Mesendoderm (in vitro differentiated cells): ENCODE measurements at regions not wholly inside any gene's neighbourhood (a gene's known extent, or its start where the extent isn't known, plus 50 kb on each side); places are given as distances from the start of the nearest gene placed in this dataset.

Experiments used
- DNase-seq: peaks from one replicate; pipeline ENCODE4 v3.0.0; 2013
- H2AK5ac ChIP-seq: 2 replicates; pipeline ENCODE4 v1.6.1; 2013; ENCODE audit warnings: low read length, inconsistent platforms
- H2BK120ac ChIP-seq: 2 replicates; pipeline ENCODE4 v1.6.1; 2013; ENCODE audit warnings: low read depth, mild to moderate bottlenecking, low read length, moderate library complexity, mixed read lengths
- H2BK15ac ChIP-seq: replicated peaks from 2 replicates; pipeline ENCODE4 v1.6.1; 2013; ENCODE audit warnings: low read depth, mild to moderate bottlenecking, moderate library complexity
- H2BK5ac ChIP-seq: 2 replicates; pipeline ENCODE4 v1.6.1; 2013; ENCODE audit warnings: low read length, inconsistent platforms
- H3K18ac ChIP-seq: 2 replicates; pipeline ENCODE4 v1.6.1; 2013; ENCODE audit warnings: mild to moderate bottlenecking, low read length, mixed read lengths
- H3K23ac ChIP-seq: one replicate; pipeline ENCODE4 v1.6.1; 2013; ENCODE audit warnings: low read length
- H3K27ac ChIP-seq: 2 replicates; pipeline ENCODE4 v1.5.1; 2013; ENCODE audit warnings: low read depth, mild to moderate bottlenecking, inconsistent platforms, low read length, moderate library complexity
- H3K27me3 ChIP-seq: 2 replicates; pipeline ENCODE4 v1.6.1; 2013; ENCODE audit warnings: low read length, control low read depth, mild to moderate bottlenecking, inconsistent platforms; ENCODE audit not compliant: insufficient read depth, poor library complexity
- H3K36me3 ChIP-seq: 2 replicates; pipeline ENCODE4 v1.6.1; 2013; ENCODE audit warnings: low read length, inconsistent platforms; ENCODE audit not compliant: control insufficient read depth, insufficient read depth
- H3K4ac ChIP-seq: one replicate; pipeline ENCODE4 v1.6.1; 2013; ENCODE audit warnings: low read depth, mild to moderate bottlenecking, low read length, moderate library complexity
- H3K4me1 ChIP-seq: 2 replicates; pipeline ENCODE4 v1.6.1; 2013; ENCODE audit warnings: low read depth, low read length, inconsistent platforms; ENCODE audit not compliant: control insufficient read depth
- H3K4me2 ChIP-seq: 2 replicates; pipeline ENCODE4 v1.6.1; 2013; ENCODE audit warnings: low read length
- H3K4me3 ChIP-seq: 2 replicates; pipeline ENCODE4 v1.5.1; 2013; ENCODE audit warnings: mild to moderate bottlenecking, low read length
- H3K56ac ChIP-seq: one replicate; pipeline ENCODE4 v1.6.1; 2013; ENCODE audit warnings: low read length
- H3K79me1 ChIP-seq: 2 replicates; pipeline ENCODE4 v1.6.1; 2013; ENCODE audit warnings: low read length, inconsistent platforms
- H3K79me2 ChIP-seq: 2 replicates; pipeline ENCODE4 v1.6.1; 2013; ENCODE audit warnings: mild to moderate bottlenecking, low read length; ENCODE audit not compliant: control insufficient read depth, insufficient read depth
- H3K9ac ChIP-seq: 2 replicates; pipeline ENCODE4 v1.6.1; 2013; ENCODE audit warnings: low read length, inconsistent platforms
- H4K5ac ChIP-seq: one replicate; pipeline ENCODE4 v1.6.1; 2013; ENCODE audit warnings: low read length
- H4K8ac ChIP-seq: one replicate; pipeline ENCODE4 v1.6.1; 2013; ENCODE audit warnings: low read depth, mild to moderate bottlenecking, control low read depth, low read length, moderate library complexity
- WGBS: extraction: QIAGEN DNeasy Blood & Tissue Kit; methylation state at CpG from one replicate; pipeline ENCODE4 v1.1.7; 2013; ENCODE audit warnings: low lambda C conversion rate, missing lambda C conversion rate; ENCODE audit not compliant: insufficient coverage; ENCODE audit errors: extremely low coverage; 5-methylcytosine and 5-hydroxymethylcytosine counted together

DNA sequence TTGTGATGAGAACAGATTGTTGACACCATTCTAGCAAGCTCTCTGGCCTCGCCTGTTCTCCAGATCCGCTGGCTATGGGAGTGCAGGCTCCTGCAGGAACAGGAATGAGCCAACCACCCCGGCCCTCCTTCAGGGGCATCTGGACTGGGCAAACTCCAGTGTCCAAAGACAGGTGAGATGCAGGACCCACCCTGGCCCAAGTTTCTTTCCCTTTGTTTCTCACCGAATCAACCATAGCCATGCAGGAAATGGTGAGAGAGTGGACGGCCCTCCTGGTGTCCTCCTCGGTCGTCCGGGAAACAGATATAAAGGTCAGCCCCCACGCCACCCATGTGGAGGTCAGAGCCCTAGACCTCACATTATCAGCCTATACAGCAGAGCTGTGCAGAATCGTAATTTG is 108.6 kb upstream of the IRX2 start:
- no peaks in the 10 kb centered on the region for H3K27me3 ChIP-seq
- no peak overlapping the region for H3K27ac ChIP-seq
- no peaks in the 10 kb centered on the region for H3K79me2 ChIP-seq
- H2BK5ac ChIP-seq, result no peak overlapping the region
- no peaks in the 10 kb centered on the region for H3K36me3 ChIP-seq
- H3K56ac ChIP-seq, result no peak overlapping the region
- H3K4me3 ChIP-seq, result no peak overlapping the region
- no peak overlapping the region for H2AK5ac ChIP-seq
- H3K4ac ChIP-seq, result no peak overlapping the region
- no peak overlapping the region for H3K18ac ChIP-seq
- H3K9ac ChIP-seq, result no peak overlapping the region
- no peak overlapping the region for H3K23ac ChIP-seq
- no peak overlapping the region for H4K5ac ChIP-seq
- no peak overlapping the region for H4K8ac ChIP-seq
- no peak for DNase-seq
- no peak overlapping the region for H3K4me2 ChIP-seq
- H2BK120ac ChIP-seq, result no peak overlapping the region
- H3K79me1 ChIP-seq, result no peaks in the 10 kb centered on the region
- no peaks in the 10 kb centered on the region for H3K4me1 ChIP-seq
- no peak overlapping the region for H2BK15ac ChIP-seq
- no CpG with 5 or more reads among the region's 10 CpGs for WGBS

DNA sequence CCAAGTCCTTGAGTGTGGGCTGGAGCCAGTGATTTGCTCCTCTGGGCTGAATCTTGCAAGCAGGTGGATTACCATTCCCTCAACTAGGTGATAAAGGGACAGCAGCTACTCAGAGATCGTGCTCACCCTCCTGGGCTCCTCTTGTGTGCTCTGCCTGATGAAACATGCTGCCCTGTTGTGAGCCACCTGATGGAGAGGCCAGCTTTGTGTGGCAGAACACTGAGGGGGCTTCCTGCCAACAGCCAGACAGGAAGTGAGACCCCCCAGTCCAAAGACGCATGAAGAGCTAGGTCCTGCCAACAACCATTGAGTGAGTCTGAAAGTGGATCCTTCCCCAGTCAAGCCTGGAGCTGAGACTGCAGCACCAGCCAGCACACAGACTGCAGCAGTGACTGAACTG is 106.4 kb upstream of the IRX2 start:
- H2AK5ac ChIP-seq, result no peak overlapping the region
- H3K79me1 ChIP-seq, result no peaks in the 10 kb centered on the region
- no peaks in the 10 kb centered on the region for H3K27me3 ChIP-seq
- H3K4me2 ChIP-seq, result no peak overlapping the region
- no peak overlapping the region for H3K9ac ChIP-seq
- H3K79me2 ChIP-seq, result no peaks in the 10 kb centered on the region
- H3K18ac ChIP-seq, result no peak overlapping the region
- H3K4me1 ChIP-seq, result no peaks in the 10 kb centered on the region
- DNase-seq, result no peak
- no peak overlapping the region for H4K5ac ChIP-seq
- no peak overlapping the region for H3K56ac ChIP-seq
- no peak overlapping the region for H3K23ac ChIP-seq
- H2BK120ac ChIP-seq, result no peak overlapping the region
- WGBS, result no CpG with 5 or more reads among the region's 2 CpGs
- H3K36me3 ChIP-seq, result no peaks in the 10 kb centered on the region
- no peak overlapping the region for H3K27ac ChIP-seq
- no peak overlapping the region for H3K4ac ChIP-seq
- no peak overlapping the region for H4K8ac ChIP-seq
- H2BK15ac ChIP-seq, result no peak overlapping the region
- no peak overlapping the region for H3K4me3 ChIP-seq
- H2BK5ac ChIP-seq, result no peak overlapping the region

- H3K4me2 ChIP-seq, result no peak overlapping the region
- WGBS, result no CpG with 5 or more reads among the region's 13 CpGs
- no peaks in the 10 kb centered on the region for H3K4me1 ChIP-seq
- no peak overlapping the region for H4K5ac ChIP-seq
- no peaks in the 10 kb centered on the region for H3K27me3 ChIP-seq
- no peak overlapping the region for H3K23ac ChIP-seq
- no peak overlapping the region for H3K9ac ChIP-seq
- H3K4ac ChIP-seq, result no peak overlapping the region
- no peak overlapping the region for H2BK5ac ChIP-seq
- DNase-seq, result no peak
- no peak overlapping the region for H3K27ac ChIP-seq
- H3K4me3 ChIP-seq, result no peak overlapping the region
- H3K36me3 ChIP-seq, result no peaks in the 10 kb centered on the region
- no peaks in the 10 kb centered on the region for H3K79me2 ChIP-seq
- H3K56ac ChIP-seq, result no peak overlapping the region
- no peak overlapping the region for H2BK15ac ChIP-seq
- no peak overlapping the region for H2BK120ac ChIP-seq
- H2AK5ac ChIP-seq, result no peak overlapping the region
- H3K18ac ChIP-seq, result no peak overlapping the region
- no peaks in the 10 kb centered on the region for H3K79me1 ChIP-seq
- no peak overlapping the region for H4K8ac ChIP-seq
Observed at GRCh38 chr5:2856206-2856605, 104.7 kb upstream of the IRX2 start.

- Histone ChIP-seq H2BK5ac (no peak overlapping the region), H3K4ac (no peak overlapping the region), H3K79me1 (no peaks in the 10 kb centered on the region), H2BK120ac (no peak overlapping the region), H3K18ac (no peak overlapping the region), H3K56ac (no peak overlapping the region), H3K4me3 (no peak overlapping the region), H3K4me1 (no peaks in the 10 kb centered on the region), H4K5ac (no peak overlapping the region), H3K4me2 (no peak overlapping the region), H2AK5ac (no peak overlapping the region), H3K27me3 (no peaks in the 10 kb centered on the region), H3K9ac (no peak overlapping the region), H3K27ac (no peak overlapping the region), H3K23ac (no peak overlapping the region), H3K79me2 (no peaks in the 10 kb centered on the region), H3K36me3 (no peaks in the 10 kb centered on the region), H4K8ac (no peak overlapping the region), H2BK15ac (no peak overlapping the region)
- no peak for DNase-seq
- WGBS, result no CpG with 5 or more reads among the region's 1 CpG
Observed at GRCh38 chr5:2852446-2852845, 101.0 kb upstream of the IRX2 start.

- H4K5ac ChIP-seq, result no peak overlapping the region
- no peaks in the 10 kb centered on the region for H3K27me3 ChIP-seq
- DNase-seq, result no peak
- no peaks in the 10 kb centered on the region for H3K36me3 ChIP-seq
- H3K4ac ChIP-seq, result no peak overlapping the region
- no peak overlapping the region for H2AK5ac ChIP-seq
- no peaks in the 10 kb centered on the region for H3K79me2 ChIP-seq
- H3K27ac ChIP-seq, result no peak overlapping the region
- H3K79me1 ChIP-seq, result no peaks in the 10 kb centered on the region
- no peak overlapping the region for H2BK120ac ChIP-seq
- H3K56ac ChIP-seq, result no peak overlapping the region
- no peak overlapping the region for H3K18ac ChIP-seq
- no peak overlapping the region for H2BK5ac ChIP-seq
- H3K9ac ChIP-seq, result no peak overlapping the region
- H3K4me2 ChIP-seq, result no peak overlapping the region
- H4K8ac ChIP-seq, result no peak overlapping the region
- H3K4me3 ChIP-seq, result no peak overlapping the region
- no peaks in the 10 kb centered on the region for H3K4me1 ChIP-seq
- WGBS, result no CpG with 5 or more reads among the region's 5 CpGs
- no peak overlapping the region for H2BK15ac ChIP-seq
- no peak overlapping the region for H3K23ac ChIP-seq
Observed at GRCh38 chr5:2851895-2852294, 100.4 kb upstream of the IRX2 start.

GRCh38 chr5:2849429-2849828 is 98.0 kb upstream of the IRX2 start:
- WGBS, result no CpG with 5 or more reads among the region's 6 CpGs
- H4K5ac ChIP-seq, result no peak overlapping the region

More at GRCh38 chr5:2849429-2849828, 98.0 kb upstream of the IRX2 start:
- H2AK5ac ChIP-seq, result no peak overlapping the region
- H3K4me2 ChIP-seq, result no peak overlapping the region
- no peak overlapping the region for H3K27ac ChIP-seq
- no peaks in the 10 kb centered on the region for H3K27me3 ChIP-seq
- no peak overlapping the region for H4K8ac ChIP-seq
- H3K36me3 ChIP-seq, result no peaks in the 10 kb centered on the region
- H2BK5ac ChIP-seq, result no peak overlapping the region
- H3K9ac ChIP-seq, result no peak overlapping the region
- no peaks in the 10 kb centered on the region for H3K79me1 ChIP-seq
- H3K79me2 ChIP-seq, result no peaks in the 10 kb centered on the region
- no peaks in the 10 kb centered on the region for H3K4me1 ChIP-seq
- no peak overlapping the region for H2BK15ac ChIP-seq
- H3K56ac ChIP-seq, result no peak overlapping the region
- H3K4me3 ChIP-seq, result no peak overlapping the region
- no peak for DNase-seq
- no peak overlapping the region for H2BK120ac ChIP-seq
- H3K4ac ChIP-seq, result no peak overlapping the region
- H3K23ac ChIP-seq, result no peak overlapping the region
- no peak overlapping the region for H3K18ac ChIP-seq
